Endodermal cell (in vitro differentiated cells): ENCODE measurements at regions not wholly inside any gene's neighbourhood (a gene's known extent, or its start where the extent isn't known, plus 50 kb on each side); places are given as distances from the start of the nearest gene placed in this dataset.

Experiments used
- DNase-seq: peaks from one replicate; pipeline ENCODE4 v3.0.0-alpha.2; 2017
- H3K27ac ChIP-seq: 2 replicates; pipeline ENCODE4 v1.5.1; 2013; ENCODE audit warnings: mild to moderate bottlenecking, low read depth, low read length, moderate library complexity
- H3K27me3 ChIP-seq: 2 replicates; pipeline ENCODE4 v1.6.1; 2013; ENCODE audit warnings: mild to moderate bottlenecking, low read length, moderate library complexity; ENCODE audit not compliant: insufficient read depth, control insufficient read depth, poor library complexity, severe bottlenecking
- H3K36me3 ChIP-seq: 2 replicates; pipeline ENCODE4 v1.7.0; 2013; ENCODE audit warnings: mild to moderate bottlenecking, low read length, moderate library complexity; ENCODE audit not compliant: control insufficient read depth, insufficient read depth
- H3K4me1 ChIP-seq: one replicate; pipeline ENCODE4 v1.7.0; 2013; ENCODE audit warnings: low read length; ENCODE audit not compliant: control insufficient read depth, insufficient read depth
- H3K4me3 ChIP-seq: 2 replicates; pipeline ENCODE4 v1.5.1; 2013; ENCODE audit warnings: mild to moderate bottlenecking, low read length, moderate library complexity
- H3K9ac ChIP-seq: 2 replicates; pipeline ENCODE4 v1.6.1; 2013; ENCODE audit warnings: mild to moderate bottlenecking, low read length, moderate library complexity; ENCODE audit not compliant: poor library complexity, severe bottlenecking; ENCODE audit errors: extremely low read depth
- H3K9me3 ChIP-seq: 2 replicates; pipeline ENCODE4 v1.6.1; 2013; ENCODE audit warnings: mild to moderate bottlenecking, low read length, moderate library complexity; ENCODE audit not compliant: control insufficient read depth
- H3K27ac Mint-ChIP-seq: 2 replicates; pipeline ENCODE4 v1.8.0; 2020; ENCODE audit warnings: mixed read lengths
- H3K27me3 Mint-ChIP-seq: 2 replicates; pipeline ENCODE4 v1.8.0; 2021; ENCODE audit warnings: mild to moderate bottlenecking, mixed read lengths; ENCODE audit not compliant: insufficient read depth
- H3K36me3 Mint-ChIP-seq: 2 replicates; pipeline ENCODE4 v1.8.0; 2020; ENCODE audit warnings: low read depth, mixed read lengths
- H3K4me1 Mint-ChIP-seq: 2 replicates; pipeline ENCODE4 v1.8.0; 2020; ENCODE audit warnings: mixed read lengths
- H3K4me3 Mint-ChIP-seq: 2 replicates; pipeline ENCODE4 v1.8.0; 2020; ENCODE audit warnings: mild to moderate bottlenecking, moderate library complexity, mixed read lengths
- H3K9me3 Mint-ChIP-seq: 2 replicates; pipeline ENCODE4 v1.8.0; 2020; ENCODE audit warnings: mild to moderate bottlenecking, mixed read lengths
- CTCF ChIP-seq: fragments of 200-600 bp; sonication (generic); conservative IDR thresholded peaks from 2 replicates; pipeline ENCODE4 v1.5.0; 2021; ENCODE audit warnings: antibody characterized with exemption, mild to moderate bottlenecking
- WGBS, 2 experiments: methylation state at CpG; one replicate each; pipeline versions ENCODE4 v1.1.5 to v1.1.7; 2013; ENCODE audit warnings: missing lambda C conversion rate in 2 of 2, mixed read lengths in 1 of 2; ENCODE audit not compliant: insufficient coverage in 1 of 2, insufficient read length in 1 of 2; 5-methylcytosine and 5-hydroxymethylcytosine counted together

GRCh38 chr20:52820641-52821292 lies 151.4 kb upstream of the TSHZ2 start:
- no peaks in the 10 kb centered on the region for H3K36me3 Mint-ChIP-seq

GRCh38 chr20:52818491-52818890 lies 153.7 kb upstream of the TSHZ2 start:
- Histone ChIP-seq H3K9me3 (no peaks in the 10 kb centered on the region), H3K27me3 (no peaks in the 10 kb centered on the region), H3K9ac (no peak overlapping the region), H3K4me1 (no peaks in the 10 kb centered on the region), H3K4me3 (no peak overlapping the region), H3K27ac (no peak overlapping the region), H3K36me3 (no peaks in the 10 kb centered on the region)
- no peaks in the 10 kb centered on the region for H3K9me3 Mint-ChIP-seq
- no peaks in the 10 kb centered on the region for H3K36me3 Mint-ChIP-seq
- no peaks in the 10 kb centered on the region for H3K4me1 Mint-ChIP-seq
- 86 to 89% methylated on average over 5 of the region's 5 CpGs for WGBS, 2 experiments
- H3K27me3 Mint-ChIP-seq, result peaks cover 3% of the 10 kb centered on the region
- no peak overlapping the region for H3K4me3 Mint-ChIP-seq
- H3K27ac Mint-ChIP-seq, result no peak overlapping the region
- no peak for TF ChIP-seq CTCF
- DNase-seq, result no peak

More at GRCh38 chr20:52820641-52821292, 151.4 kb upstream of the TSHZ2 start:
- no peak overlapping the region for H3K4me3 ChIP-seq
- H3K4me1 ChIP-seq, result no peaks in the 10 kb centered on the region
- no peaks in the 10 kb centered on the region for H3K9me3 Mint-ChIP-seq
- H3K9ac ChIP-seq, result no peak overlapping the region
- H3K9me3 ChIP-seq, result peaks cover under 1% of the 10 kb centered on the region
- peaks cover 3% of the 10 kb centered on the region for H3K27me3 Mint-ChIP-seq
- no peak overlapping the region for H3K27ac ChIP-seq
- no peak for DNase-seq
- no peak overlapping the region for H3K4me3 Mint-ChIP-seq
- H3K27ac Mint-ChIP-seq, result no peak overlapping the region
- no peaks in the 10 kb centered on the region for H3K36me3 ChIP-seq
- no peaks in the 10 kb centered on the region for H3K27me3 ChIP-seq
- no peaks in the 10 kb centered on the region for H3K4me1 Mint-ChIP-seq
- 91 to 96% methylated on average over 6 to 9 of the region's 9 CpGs for WGBS, 2 experiments
- no peak for TF ChIP-seq CTCF

GRCh38 chr20:52817981-52818380 lies 154.2 kb upstream of the TSHZ2 start:
- Mint-ChIP-seq H3K4me3 (no peak overlapping the region), H3K27me3 (peaks cover 3% of the 10 kb centered on the region), H3K27ac (no peak overlapping the region), H3K36me3 (no peaks in the 10 kb centered on the region), H3K4me1 (no peaks in the 10 kb centered on the region), H3K9me3 (no peaks in the 10 kb centered on the region)
- Histone ChIP-seq H3K4me1 (no peaks in the 10 kb centered on the region), H3K27ac (no peak overlapping the region), H3K36me3 (no peaks in the 10 kb centered on the region), H3K4me3 (no peak overlapping the region), H3K9me3 (no peaks in the 10 kb centered on the region), H3K9ac (no peak overlapping the region), H3K27me3 (no peaks in the 10 kb centered on the region)
- no peak for DNase-seq
- 80 to 83% methylated on average over 3 of the region's 3 CpGs for WGBS, 2 experiments
- no peak for TF ChIP-seq CTCF
